Activated effector memory CD4-positive, alpha-beta T cell treated with anti-CD3 and anti-CD28 coated beads, Interleukin-2, amount 50 U/mL, for 16 hours (primary cell): ENCODE measurements at regions not wholly inside any gene's neighbourhood (a gene's known extent, or its start where the extent isn't known, plus 50 kb on each side); places are given as distances from the start of the nearest gene placed in this dataset.
"Not testable (repeated sequence)": the region's sequence is repeated elsewhere in the genome, so short reads cannot be mapped to it uniquely, and the experiment has no call there.

Experiments used
- DNase-seq: peaks from one replicate; pipeline ENCODE4 v3.0.0-alpha.2; 2020

DNA sequence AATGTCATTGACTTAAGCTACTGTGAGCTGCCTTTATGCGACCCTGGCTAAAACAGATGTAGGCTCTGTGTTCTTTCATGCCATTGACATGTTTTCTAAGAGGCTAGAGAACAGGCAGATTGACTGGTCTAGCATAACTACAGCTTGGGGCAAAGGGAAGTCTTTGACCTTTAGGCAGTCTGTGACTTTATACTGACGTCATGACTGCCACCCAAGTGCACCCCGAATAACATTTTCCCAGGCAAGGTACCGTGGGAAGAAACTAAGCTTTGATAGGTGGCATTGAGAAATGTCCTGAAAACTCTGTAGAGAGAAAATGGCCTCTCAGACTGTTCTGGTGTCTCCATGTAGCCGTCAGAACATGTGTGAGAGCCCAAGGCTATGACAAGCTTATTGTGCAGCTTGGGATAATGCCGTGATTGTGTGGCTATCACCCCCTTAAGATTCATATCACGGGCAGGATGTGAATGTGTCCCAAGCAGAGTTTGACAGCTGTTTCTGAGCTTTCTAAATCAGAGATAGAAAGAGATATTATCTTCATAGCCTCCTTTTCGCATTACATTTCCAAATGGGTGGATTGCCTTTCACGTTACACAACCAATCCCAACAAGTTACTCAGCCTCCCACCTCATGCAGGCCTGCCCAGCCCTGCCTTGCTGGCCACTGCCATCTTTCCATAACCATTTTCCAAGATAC, 672.2 kb upstream of the ACVR2A start:
- no peak for DNase-seq

DNA sequence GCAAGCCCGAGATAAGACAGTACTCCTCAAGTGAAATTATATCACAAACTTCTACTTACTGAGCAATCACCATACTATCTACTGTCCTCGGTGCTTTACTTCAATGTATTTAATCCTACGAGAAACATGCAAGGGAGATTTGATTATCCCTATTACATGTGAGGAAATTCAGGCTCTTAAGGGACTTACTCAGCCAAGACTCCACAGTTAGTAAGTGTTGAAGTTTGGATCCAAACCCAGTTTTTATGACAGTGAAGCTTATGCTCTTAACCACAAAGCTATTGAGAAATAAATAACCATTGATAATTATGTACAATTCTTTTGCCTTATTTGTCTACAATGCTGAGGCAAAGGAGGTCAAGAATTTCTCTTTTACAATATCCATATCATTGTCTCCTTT, 672.9 kb upstream of the ACVR2A start:
- DNase-seq: no peak

DNA sequence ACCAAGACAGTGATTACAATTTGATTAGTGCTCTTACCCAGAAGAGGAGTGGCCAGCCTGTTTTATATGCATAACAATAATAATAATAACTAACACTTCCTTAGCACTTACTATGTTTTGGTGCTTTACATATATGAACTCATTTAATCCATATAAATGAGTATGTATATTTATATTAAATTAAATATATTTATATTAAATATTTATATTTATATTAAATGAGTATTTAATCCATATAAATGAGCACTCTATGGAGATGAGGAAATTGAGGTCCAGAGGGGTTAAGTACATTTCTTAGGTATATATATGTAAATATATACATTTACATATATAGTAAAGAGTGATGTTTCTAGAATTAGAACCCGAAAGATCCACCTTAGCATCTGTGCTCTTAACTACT, 673.9 kb upstream of the ACVR2A start:
- DNase-seq: no peak

DNA sequence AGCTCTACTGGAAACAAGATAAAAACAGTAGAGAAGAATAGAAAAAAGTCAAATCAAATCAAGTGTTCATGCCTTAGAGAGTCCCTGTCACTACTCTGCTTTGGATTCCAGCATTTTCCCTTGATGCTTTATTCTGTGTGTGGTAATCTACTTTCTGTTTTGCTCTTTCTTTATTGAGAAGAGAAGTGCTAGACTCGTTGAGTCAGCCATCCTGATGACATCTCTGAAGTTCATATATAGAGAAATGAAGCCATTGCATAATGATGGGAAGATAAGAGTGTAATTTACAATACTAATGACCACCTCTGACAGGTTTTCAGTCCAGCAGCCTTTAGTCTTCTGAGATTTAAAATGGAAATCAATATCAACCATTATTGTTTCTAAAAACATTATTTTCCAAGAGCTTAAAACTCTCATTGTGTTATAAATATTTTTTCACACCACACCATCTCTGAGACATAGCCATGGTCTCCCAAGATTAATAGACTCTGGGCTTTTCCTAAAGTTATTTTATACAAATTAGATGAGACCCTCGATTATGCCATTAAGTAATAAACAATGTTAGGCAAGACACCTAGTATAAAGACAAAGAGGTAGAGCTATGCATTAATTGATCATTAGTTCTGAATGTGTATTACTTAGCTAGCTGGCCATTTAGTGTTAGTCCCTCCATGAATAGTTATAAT, 679.0 kb upstream of the ACVR2A start:
- no peak for DNase-seq

DNA sequence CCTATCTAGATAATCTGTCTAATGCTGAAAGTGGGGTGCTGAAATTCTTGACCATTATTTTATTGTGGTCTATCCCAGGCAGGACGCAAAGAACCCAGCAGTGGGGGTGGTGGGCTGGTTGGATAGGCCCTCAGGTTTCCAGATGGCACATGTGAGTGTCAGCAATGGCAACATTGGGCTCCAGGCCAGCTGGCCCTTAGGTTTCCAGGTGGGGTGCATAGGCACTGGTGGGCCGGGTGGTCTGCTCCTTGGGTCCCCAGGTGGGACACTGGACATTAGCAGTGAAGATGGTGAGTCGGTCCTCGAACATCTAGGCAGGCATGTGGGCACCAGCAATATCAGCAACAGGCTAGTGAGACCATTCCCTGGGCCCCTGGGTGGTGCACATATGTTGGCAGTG, 680.3 kb upstream of the ACVR2A start:
- no peak for DNase-seq

DNA sequence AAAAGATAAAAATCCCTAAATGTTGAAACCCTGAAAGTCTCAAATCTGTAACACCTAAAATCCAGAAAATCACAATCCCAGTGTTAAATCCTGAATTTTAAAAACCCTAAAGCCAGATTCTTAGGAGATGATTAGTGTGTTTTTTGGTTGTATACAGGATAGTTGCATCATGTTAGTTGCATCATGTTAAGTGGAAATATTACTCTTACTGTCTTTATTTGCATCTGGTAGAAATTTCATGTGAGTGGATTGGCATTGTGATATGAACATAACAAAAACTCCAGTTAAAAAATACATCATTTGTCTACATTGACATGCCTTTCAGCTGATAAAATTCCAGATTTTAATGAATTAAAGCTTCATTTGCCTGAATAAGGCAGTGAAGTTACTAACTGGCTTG, 683.1 kb upstream of the ACVR2A start:
- DNase-seq: no peak

DNA sequence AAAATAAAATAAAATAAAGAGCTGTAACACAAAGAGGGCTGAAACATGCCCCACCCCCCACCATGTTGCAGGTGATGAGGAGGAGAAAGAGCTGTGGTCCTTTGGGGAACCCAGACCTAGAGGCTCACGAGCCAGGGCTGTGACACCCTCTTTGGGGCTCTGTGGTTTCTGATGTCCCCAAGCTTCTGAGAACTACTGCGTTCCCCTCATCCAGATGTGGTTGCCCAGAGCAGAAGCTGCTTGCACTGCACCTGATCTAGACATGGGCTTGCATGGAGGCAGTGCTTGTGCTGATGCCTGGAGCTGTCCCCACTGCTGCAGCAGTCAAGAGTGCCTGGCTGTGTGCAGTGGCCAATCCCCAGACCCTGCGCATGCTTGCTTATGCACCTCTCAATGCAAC, 687.9 kb upstream of the ACVR2A start:
- DNase-seq: no peak

DNA sequence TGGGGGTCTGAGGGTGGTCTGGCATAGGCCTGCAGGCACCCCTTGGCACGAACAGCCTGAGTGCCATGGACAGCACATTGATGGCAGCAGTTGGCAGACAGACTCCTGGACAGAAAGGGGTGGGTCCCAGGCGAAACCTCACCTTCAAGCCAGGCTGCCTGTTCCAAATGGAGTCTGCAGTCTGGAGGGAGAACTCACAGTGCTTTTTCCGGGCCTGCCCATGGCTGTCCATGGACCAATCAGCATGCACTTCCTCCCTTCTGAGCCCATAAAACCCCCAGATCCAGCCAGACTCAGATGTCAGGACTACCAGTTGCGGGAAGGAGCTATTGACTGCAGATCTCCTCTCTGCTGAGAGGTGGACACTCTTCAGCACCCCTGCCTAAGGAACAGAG, 694.6 kb upstream of the ACVR2A start:
- DNase-seq: no peak

DNA sequence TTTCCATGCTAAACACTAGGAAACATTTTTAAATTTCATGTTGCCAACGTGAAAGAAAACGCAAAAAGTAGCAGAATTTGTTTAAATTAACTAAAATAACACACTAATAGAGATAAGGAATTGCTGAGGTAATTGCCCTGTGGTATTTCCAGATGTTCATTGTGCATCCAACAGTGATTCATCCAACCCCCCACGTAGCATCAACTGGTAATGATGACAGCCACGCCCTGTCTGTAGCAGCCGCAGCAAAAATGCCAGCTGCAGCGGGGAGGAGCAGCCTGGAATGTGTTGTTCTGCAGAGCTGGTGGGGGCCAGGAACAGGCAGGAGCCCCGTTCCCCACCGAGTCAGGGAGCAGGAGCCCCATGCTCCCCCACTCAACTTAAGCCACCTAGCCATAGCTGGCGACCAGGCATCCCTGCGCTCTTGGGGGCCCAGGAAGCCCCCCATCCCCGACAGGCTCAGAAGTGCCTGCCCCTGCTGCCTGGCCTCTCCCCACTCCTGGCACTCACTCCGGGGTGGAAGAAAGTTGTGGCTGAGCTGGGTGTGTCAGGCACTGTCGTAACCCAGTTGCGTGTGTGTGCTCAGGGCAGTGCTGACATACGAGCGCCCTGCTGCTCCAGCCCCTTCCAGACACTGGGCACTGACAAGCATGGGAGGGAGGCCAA, 695.1 kb upstream of the ACVR2A start:
- no peak for DNase-seq

DNA sequence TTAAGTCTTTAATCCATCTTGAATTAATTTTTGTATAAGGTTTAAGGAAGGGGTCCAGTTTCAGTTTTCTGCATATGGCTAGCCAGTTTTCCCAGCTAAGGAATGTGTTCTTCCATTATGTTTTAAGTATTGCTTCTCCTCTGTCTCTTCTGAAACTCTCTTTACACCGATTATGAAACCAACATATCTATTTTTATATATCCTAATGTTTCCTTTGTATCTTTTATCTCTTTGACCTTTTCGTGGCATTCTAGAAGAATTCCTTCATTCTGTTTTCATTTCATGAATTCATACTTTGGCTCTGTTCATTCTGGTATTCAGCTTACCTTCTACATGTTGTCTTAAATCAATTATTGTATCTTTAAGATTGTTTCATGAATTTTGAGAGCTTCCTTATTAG, 697.0 kb upstream of the ACVR2A start:
- DNase-seq: no peak

DNA sequence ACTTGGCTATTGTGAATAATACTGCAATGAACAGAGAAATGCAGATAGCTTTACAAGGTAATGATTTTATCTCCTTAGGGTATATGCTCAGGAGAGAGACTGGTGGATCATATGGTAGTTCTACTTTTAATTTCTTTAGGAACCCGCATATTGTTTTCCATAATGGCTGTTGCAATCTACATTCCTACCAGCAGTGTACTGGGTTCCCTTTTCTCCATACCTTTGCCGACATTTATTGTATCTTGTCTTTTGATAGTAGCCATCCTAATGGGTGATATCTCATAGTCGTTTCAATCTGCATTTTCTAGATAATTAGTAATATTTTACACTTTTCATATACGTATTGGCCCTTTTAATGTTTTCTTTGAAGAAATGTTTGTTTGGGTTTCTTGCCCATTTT, 702.9 kb upstream of the ACVR2A start:
- no peak for DNase-seq

DNA sequence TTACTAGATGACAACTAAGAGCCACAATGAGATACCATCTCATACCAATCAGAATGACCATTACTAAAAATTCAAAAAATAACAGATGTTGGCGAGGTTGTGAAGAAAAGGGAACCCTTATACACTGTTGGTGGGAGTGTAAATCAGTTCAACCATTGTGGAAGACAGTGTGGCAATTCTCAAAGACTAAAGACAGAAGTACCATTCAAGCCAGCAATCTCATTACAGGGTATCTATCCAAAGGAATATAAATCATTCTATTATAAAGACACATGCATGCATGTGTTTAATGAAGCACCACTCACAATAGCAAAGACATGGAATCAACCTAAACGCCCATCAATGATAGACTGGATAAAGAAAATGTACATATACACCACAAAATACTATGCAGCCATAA, 705.1 kb upstream of the ACVR2A start:
- not testable (repeated sequence) for DNase-seq

DNA sequence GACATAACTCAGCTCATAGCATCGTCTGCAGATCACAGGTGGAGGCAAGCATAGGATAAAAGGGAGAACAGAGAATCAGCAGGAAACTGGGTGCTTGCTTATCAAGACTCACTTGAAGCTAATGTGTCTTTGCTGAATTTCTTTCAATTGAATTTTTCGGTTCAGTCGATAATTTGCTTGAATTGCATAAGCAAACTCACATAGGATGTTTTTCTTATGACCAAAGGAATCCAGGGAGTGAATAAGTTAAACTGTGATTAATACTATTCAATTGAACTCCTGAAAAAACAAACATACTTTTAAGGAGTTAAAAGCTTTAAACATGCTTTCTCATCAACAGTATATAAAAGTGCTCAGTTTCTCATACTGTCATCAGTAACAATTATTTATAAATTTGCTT, 707.1 kb upstream of the ACVR2A start:
- DNase-seq: no peak

DNA sequence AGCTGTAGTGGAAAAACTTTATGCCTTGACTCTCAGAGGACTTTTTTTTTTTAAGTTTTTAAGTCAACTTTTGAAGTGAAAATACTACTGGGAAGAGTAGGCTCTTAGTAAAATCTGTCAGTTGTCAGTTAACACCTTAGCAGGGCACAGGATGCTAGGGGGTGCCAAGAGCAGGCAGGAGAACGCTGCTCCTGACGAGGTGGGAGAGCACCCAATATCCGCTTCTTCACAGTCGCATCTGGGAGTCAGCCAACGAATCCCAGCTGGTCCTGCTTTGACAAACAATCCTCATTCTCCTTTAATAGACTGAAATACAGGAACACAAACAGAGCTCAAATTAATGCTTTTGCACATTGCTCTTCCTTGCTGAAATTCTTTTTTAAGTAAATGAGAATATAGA, 709.5 kb upstream of the ACVR2A start:
- DNase-seq: no peak

DNA sequence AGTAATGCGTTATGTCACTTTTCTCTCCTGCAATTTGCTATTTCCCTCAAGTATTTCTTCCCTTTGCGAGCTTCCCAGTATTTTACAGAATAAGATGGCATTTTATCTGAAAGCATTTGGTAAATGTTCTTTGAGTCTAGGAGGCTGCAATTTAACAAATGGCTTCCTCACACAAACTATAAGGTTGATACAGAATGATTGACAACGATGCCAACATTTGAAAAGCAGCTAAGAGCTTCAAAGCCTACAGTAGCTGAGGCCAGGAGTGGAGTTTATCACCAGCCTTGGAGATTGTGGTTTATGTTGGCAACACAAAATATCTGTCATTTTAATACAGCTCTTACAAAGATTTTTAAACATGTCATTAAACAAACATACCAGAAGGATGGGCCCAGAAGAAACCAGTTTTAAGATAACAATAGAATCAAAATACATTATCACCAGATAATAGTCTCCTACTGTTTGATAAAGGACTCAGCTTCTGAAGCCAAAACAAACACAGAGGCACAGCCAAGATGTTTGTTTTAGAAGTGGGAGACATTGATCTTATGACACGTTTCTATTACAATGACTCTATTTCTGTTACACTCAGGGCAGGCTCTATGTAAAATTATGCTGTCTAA, 711.4 kb upstream of the ACVR2A start:
- no peak for DNase-seq

DNA sequence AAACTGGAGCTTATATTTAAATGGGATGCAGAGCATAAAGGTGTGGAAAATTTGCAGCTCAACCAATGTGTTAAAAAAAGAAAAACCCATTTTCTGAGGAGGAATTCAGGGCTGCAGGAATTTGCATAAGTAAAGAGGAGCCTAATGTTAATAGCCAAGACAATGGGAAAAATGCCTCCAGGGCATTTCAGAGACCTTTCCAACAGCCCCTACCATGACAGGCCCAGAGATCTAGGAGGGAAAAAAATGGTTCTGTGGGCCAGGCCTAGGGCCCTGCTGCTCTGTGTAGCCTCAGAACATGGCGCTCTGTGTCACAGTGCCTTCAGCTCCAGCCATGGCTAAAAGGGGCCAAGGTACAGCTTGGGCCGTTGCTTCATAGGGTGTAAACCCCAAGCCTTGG, 719.7 kb upstream of the ACVR2A start:
- no peak for DNase-seq

DNA sequence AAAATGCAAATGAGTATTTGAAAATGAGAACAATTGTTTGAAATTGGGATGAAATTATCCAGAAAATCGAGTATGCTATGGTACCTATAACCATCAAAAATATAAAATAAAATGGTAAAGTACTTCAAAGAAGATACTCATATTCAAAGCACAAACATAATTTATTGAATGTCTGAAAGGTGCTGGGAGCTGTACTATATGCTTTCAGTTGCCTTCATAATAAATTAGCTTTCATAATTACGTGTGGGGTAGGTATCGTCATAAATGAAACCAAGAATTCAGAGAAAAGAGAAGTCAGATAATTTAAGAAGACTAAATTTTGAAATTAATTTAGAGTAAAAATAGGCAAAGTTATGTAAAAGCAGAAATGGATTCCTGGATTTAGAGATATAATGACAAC, 721.9 kb upstream of the ACVR2A start:
- DNase-seq: no peak

DNA sequence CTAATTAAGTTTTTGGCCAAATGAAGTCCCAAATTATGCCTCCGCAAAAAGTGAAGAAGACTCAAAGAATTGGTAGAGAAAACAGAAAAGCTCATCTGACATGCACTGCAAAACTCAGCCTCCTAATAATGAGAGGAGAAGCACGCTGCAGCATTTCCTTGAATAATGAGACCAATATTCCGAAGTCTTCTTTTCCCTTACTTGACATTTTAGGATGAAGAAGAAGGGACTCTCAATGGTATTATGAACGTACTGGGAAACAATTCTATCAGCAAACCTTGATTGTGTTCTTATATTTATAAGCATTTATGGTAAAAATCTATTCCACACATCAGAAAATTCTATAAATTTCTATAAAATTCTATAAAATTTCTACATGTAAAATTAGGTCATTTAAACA, 733.9 kb upstream of the ACVR2A start:
- DNase-seq: no peak

DNA sequence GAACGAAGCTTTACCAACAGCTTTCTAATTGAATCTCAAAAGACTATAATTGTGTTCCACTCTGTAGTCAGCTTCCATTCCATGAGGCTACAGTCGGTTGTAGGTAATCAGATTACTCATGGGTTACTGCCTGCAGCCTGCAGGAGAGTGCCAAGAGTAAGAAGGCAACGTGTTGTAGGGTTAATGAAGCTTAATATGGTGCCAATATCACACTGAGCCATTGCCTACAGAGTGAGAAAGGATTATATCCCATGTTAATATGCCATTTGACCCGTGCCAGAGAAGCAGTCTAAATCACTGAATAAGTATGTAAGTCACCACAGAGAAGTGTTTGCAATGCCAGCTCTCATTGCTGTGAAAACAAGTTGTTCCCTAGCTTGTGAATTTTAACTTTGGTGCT, 734.5 kb upstream of the ACVR2A start:
- no peak for DNase-seq

DNA sequence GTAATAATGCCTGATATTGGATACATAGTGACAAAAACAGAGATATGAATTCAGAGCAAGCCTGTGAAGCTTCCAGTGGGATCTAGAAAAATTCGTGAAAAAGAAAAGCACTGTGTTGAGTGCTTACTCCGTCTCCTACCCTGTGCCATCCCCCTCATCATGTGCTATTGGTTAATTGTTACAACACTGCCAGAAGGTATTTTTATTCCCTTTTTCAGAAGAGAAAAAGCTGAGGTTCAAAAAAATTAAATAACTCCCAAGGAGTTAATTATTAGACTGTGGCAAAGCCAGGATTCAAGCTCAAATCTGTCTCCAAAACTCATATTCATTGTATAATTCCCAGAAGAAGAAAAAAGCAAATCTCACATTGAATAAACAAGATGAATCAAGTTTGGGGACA, 735.5 kb upstream of the ACVR2A start:
- DNase-seq: no peak

DNA sequence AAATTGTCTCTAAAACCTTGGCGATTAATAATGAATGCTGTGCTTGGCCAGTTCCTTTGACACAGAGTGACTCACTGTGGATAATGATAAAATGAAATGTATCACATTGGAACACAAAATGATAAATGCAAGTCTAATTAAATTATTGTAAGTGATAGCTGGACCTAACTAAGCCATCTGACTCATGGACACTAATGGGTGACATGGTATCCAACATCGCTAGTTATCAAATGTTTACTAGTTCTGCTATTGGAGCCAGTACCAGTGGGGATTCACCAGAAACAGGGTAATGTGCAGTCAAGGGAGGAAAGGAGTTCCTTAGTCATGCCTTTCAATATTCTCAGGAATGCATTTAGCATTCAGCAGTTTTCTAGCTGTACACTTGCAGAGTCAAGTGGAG, 736.3 kb upstream of the ACVR2A start:
- no peak for DNase-seq

DNA sequence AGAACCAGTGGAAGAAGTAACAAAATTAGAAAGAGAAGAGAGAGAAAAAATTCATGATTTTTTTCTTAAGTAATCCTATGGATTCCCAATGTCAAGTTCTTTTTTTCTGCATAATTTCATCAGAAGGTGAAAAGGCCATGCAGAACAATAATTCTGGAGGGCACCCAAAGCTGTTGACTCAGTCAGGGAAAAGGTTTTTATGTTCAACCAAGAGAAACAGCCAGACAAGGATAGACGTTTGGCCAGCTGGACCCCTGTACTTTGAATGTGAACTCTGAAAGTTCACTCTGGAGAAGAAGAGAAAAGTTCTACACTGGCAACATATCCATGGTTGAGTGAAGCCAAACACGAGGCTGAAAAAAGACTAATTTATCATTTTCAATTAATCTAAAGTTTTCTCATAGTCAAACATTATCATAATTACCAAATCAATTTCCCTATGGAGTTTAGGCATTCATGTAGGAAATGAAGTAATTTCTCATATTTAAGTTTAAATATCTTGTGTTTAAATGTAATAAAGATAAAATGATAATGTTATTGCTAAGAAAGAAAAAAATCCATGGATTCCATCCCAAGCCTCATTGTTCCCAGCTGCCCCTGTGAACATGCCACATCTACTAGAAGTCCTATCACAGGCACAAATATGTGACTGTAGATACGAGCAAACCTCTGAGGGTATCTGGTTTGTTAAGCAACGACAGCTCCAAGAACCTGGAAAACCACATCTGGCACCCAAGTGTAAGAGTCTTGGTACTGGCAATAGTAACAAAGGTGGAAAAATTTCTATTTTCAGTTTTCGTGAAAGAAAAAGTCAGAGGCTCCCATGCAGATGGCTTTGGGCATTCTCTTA, 742.7 kb upstream of the ACVR2A start:
- no peak for DNase-seq

DNA sequence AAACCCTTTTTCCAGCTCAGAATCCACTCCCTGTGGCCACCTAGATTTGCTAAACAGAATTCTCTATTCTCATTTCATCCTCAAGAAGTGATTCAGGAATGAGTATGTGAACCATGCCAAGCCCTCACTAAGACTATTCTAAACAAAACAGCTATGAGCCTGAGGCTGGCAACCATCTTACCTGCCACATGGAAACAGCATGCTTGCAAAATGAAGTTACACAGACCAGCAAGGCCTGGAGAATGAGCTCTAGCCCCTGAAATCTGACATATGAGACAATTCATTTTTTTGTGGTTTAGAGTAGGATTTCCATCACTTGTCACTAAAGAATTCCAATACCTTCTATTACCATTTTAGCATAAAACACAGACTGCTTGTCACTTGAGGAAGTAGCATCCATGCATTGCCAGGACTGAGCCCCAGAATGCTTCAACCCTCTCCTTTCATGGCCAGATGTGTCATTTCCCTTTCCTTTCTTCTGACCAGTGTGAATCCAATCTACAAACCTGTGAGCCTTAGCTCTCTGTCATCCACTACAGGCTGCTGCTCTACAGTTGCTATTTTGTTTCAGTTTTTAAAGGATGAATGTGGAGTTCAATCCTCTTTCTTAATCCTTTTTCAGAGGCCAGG, 744.3 kb upstream of the ACVR2A start:
- no peak for DNase-seq
